DMS 273 treated with DMSO at 0.1 percent for 48 hours (cell line): ENCODE measurements at regions not wholly inside any gene's neighbourhood (a gene's known extent, or its start where the extent isn't known, plus 50 kb on each side); places are given as distances from the start of the nearest gene placed in this dataset.

Source experiments
- DNase-seq: peaks from one replicate; lab custom pipeline; 2025; lab: John Stamatoyannopoulos, UW

DNA sequence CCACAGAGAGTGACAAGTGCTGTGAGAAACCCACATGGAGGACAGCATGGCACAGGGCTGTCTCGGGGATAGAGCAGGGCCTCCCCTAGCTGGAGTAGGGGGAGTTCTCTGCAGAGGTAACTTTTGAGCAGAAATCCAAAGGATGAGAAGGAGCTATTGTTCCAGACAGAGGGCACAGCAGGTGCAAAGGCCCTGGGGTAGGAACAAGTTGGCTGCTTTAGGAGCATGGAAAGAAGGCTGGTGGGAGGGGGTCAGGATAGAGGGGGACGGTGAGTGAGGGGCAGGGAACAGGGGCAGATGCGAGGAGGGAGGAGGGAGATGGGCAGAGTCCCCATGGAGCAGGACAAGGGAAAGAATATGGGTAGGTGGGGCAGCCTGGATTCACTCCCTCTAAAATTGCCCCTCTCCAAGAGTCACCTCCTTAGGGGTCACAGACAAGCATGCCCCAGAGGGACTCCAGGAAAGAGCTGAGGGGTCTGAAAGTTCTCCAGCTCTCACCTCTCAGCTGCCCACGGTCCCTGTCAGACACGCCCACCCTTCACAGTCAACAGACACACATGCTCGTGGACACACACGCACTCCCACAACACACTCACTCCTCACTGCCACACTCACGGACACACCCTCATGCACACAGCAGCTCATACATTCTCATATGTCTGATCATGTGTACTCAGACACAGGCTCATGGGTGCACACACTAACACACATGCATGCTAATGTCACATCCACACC, 110.7 kb downstream of the LITAF start:
- no peak for DNase-seq

DNA sequence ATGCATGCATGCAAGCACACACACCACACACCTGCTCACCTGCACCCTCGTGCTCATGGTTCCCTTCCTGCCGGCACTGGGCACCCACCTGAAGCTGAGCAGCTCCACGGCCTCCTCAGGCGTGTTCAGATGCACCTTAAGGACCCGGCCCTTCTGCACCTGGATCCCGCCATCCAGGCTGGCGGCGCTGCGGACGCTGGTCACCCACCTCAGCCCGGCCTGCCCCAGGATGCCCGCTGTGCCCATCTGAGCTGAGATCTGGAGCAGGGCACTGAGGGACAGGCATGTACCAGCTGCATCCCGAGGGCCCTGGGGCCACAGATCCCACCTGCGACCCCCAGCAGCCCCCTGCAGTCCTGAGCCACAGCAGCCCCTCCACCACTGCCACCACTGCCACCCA, 110.0 kb downstream of the LITAF start:
- no peak for DNase-seq

- DNase-seq = no peak
These were observed 108.1 kb downstream of the LITAF start for GRCh38 chr16:11478431-11479119.

DNA sequence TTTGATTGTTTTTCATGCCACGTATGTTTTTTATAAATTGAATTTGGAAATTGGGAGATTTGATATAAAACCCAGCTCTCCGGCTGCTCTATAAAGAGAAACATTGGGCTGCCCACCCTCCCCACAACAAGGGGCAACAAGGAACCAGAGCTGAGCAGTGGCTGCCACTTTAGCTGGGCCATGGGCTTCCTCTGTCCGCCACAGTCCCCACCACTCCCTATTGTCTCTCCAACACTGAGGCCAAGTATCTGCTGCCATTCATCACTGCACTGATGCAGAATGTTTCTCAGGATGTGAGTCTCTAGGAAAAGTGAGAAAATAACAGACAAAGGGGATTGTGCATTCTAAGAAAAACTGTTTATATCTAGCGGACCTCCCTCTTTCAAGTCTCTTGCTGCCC, 106.8 kb downstream of the LITAF start:
- no peak for DNase-seq

DNA sequence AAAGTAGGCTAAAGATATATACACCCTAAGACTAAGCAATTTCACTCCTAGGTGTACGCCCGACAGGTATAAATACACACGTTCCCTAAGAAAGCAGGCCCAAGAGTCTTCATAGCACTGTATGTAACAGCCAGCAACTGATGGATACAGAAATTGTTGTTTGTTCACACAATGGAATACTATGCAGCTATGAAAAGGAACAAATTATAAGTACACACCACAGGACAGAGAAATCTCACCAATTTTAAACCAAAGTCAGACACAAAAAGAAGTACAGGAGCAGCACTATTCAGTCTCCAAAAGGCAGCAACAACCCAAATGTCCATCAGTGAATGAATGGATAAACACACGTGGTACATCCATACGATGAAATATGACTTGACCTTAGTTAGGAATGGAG, 106.1 kb downstream of the LITAF start:
- no peak for DNase-seq

GRCh38 chr16:11481987-11482386, 104.7 kb downstream of the LITAF start:
- no peak for DNase-seq

GRCh38 chr16:11482946-11483748, 103.6 kb downstream of the LITAF start:
- no peak for DNase-seq

DNA sequence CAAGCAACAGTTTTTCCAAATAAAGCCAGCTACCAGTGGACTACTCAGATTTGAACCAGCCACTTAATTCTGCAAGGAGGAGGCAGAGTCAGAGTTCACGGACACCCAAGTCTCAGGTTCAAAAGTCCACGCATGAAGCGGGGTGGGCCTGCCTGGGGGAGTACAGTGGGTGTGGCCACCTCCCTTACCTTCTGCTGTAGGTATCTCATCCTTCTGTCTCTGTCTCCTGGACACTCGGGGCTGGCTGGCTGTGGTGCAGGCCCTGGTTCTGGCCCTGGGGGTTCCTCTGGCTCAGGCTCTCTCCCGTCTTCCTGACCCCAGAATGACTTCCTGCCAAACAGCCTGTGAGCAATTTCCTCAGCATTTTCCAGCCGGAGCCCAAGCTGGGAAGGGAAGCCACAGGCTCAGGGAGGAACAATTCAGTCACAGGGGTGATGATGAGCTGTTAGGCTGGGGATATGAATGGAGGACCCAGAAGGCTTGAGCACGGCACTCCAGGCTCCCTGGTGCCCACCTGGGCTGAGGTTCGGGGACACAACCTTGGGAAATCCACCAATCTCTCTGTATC, 101.9 kb downstream of the LITAF start:
- DNase-seq = no peak

- DNase-seq = no peak
These were observed 101.0 kb downstream of the LITAF start for GRCh38 chr16:11485676-11486075.

GRCh38 chr16:11487289-11487688, 99.4 kb downstream of the LITAF start:
- DNase-seq = no peak

- DNase-seq = no peak
These were observed 98.4 kb downstream of the LITAF start for GRCh38 chr16:11488304-11488703.

DNA sequence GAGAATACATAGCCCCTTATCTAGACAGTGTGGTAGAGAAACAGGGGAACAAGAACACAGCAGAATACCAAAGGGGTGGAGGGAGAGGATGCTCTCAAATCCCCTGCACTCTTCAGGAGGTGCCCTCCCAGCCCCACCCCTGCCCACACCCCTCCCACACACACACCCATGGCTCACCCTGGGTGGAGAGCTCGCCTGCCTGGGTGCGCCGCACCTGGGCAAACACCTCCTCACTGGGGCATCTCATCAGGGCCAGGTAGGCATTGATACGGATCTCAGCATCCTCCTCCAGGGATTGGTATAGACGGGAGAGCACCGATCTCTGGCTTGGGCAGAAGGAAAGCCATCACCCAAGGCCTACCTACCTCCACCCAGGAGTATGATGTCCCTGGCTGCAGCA, 95.2 kb downstream of the LITAF start:
- no peak for DNase-seq

DNA sequence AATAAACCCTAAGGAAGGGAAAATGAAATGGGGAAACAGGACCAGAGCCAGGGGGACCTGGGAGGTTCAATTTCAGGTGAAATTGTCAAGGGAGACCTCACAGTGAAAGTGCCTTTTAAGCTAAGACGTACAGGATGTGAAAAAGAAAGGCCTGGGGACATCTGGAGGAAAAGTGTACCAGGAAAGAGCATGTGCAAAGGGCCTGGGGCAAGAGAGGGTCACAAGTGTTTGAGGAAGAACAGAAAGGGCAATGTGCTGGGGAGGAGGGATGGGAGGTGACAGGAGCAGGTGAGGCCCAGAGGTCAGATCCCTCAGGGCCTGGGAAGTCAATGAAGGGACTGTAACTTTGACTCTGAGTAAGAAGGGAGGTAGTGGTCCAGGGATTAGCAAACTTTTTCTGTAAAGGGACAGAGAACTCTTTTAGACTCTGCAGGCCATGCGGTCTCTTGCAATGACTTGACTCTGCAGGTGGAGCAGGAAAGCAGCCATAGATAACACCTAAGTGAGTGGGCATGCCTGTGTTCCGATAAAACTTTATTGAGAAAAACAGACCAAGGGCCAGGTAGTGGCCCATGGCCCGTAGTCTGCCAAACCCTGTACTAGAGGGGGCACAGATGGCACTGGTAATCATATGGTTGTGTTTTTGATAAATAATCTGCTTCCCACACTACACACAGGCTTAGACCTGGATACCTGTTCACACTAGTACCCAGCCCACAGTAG, 93.8 kb downstream of the LITAF start:
- DNase-seq = no peak

GRCh38 chr16:11493531-11493929, 93.2 kb downstream of the LITAF start:
- DNase-seq = no peak

GRCh38 chr16:11494029-11494428, 92.7 kb downstream of the LITAF start:
- no peak for DNase-seq

GRCh38 chr16:11494433-11494832, 92.3 kb downstream of the LITAF start:
- no peak for DNase-seq

DNA sequence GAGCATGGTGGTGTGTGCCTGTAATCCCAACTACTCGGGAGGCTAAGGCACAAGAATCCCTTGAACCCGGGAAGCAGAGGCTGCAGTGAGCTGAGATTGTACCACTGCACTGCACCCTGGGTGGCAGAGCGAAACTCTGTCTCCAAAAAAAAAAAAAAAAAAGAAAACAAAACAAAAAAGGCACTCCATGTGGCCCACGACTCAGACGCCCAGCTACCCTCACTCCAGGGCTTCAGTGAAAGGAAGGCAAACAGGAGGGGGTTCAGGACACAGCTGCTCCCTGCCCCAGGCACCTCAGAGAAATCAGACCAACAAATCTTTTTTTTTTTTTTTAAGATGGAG, 91.7 kb downstream of the LITAF start:
- no peak for DNase-seq
